ENCODE measurements at regions not wholly inside any gene's neighbourhood (a gene's known extent, or its start where the extent isn't known, plus 50 kb on each side); places are given as distances from the start of the nearest gene placed in this dataset.
"Not testable (repeated sequence)": the region's sequence is repeated elsewhere in the genome, so short reads cannot be mapped to it uniquely, and the experiment has no call there.

GRCh38 chr6:125636671-125637070 is 112.8 kb upstream of the HEY2 start:
- TF ChIP-seq, protein P1, sequence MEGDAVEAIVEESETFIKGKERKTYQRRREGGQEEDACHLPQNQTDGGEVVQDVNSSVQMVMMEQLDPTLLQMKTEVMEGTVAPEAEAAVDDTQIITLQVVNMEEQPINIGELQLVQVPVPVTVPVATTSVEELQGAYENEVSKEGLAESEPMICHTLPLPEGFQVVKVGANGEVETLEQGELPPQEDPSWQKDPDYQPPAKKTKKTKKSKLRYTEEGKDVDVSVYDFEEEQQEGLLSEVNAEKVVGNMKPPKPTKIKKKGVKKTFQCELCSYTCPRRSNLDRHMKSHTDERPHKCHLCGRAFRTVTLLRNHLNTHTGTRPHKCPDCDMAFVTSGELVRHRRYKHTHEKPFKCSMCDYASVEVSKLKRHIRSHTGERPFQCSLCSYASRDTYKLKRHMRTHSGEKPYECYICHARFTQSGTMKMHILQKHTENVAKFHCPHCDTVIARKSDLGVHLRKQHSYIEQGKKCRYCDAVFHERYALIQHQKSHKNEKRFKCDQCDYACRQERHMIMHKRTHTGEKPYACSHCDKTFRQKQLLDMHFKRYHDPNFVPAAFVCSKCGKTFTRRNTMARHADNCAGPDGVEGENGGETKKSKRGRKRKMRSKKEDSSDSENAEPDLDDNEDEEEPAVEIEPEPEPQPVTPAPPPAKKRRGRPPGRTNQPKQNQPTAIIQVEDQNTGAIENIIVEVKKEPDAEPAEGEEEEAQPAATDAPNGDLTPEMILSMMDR (IDR thresholded peaks at IDR 0.05; ENCODE audit: control extremely low read depth, extremely low read depth, low read depth, missing control alignments), result no peak
- POLR2A ChIA-PET, result no interaction called here
- CTCF ChIA-PET, result no interaction called here
- DNase-seq (ENCODE audit: extremely low spot score), result no peak

DNA sequence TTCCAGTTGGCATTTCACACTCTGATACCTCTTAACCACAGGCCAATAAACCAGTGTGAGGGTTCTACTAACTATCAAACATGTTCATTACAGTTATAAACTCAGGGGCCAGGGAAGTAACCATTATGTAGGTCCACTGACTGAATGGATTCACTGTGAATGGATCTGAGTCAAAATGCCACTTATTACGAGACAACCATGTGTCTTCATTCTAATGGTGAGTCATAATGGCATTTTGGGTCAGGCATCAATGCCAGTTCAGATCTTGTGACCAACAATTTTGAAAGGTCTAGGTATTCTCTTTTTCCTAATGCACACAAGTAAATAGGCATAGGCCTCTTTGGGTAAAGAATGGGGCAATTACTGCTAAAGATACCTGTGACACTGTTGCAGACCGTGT is 112.2 kb upstream of the HEY2 start:
- DNase-seq (ENCODE audit: extremely low spot score), result no peak
- CTCF ChIA-PET, result interaction anchor here (1.2 kb wide), 1 partner anchor 120 kb away, joined by 3 read pairs; no protein-coding TSS in a partner anchor
- TF ChIP-seq, protein P1 (IDR thresholded peaks at IDR 0.05; ENCODE audit: control extremely low read depth, extremely low read depth, low read depth, missing control alignments), result no peak
- POLR2A ChIA-PET, result no interaction called here

GRCh38 chr6:125639466-125640020 is 109.9 kb upstream of the HEY2 start:
- TF ChIP-seq, protein P1 (IDR thresholded peaks at IDR 0.05; ENCODE audit: control extremely low read depth, extremely low read depth, low read depth, missing control alignments), result no peak
- CTCF ChIA-PET, result interaction anchor here (1.0 to 1.7 kb wide), 4 partner anchors 9 to 70 kb away, joined by 3 to 5 read pairs (median 4); no protein-coding TSS in a partner anchor
- POLR2A ChIA-PET, result no interaction called here
- DNase-seq (ENCODE audit: extremely low spot score), result no peak

DNA sequence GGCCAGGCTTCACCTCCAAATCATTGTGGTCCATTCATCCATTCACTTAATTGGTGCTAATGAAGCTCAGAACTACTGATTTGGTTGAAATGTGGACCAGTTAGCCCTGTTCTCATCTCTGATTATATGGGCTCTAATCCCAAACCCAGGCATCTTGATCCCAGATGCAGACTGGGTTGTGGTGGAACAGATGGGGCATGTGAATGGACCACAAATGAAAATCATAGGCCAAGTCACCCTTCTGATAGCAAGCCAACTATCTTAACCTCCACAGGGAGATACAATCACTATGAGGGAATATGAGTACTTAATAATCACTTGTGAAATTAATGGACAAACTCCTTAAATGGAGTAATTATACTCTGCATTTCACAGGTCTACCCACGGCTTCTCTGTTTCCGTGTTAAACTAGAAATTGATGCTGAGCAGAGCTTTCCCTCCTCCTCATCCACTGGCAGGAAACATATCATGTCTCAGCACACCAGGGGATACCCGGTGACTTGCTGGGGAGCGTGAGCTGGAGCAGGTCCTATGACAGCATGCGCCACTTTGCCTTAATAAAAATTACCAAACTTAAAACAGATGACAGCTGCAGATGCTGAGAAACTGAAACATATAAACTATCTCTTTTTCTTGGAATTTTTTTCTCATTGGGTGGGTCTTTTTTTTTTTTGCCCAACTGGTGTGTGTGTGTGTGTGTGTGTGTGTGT is 108.8 kb upstream of the HEY2 start:
- TF ChIP-seq, protein P1 (IDR thresholded peaks at IDR 0.05; ENCODE audit: control extremely low read depth, extremely low read depth, low read depth, missing control alignments), result no peak
- CTCF ChIA-PET, result interaction anchor here (1.0 kb wide), 1 partner anchor 8 kb away, joined by 5 read pairs; no protein-coding TSS in a partner anchor
- no peak for DNase-seq (ENCODE audit: extremely low spot score)
- POLR2A ChIA-PET, result no interaction called here

DNA sequence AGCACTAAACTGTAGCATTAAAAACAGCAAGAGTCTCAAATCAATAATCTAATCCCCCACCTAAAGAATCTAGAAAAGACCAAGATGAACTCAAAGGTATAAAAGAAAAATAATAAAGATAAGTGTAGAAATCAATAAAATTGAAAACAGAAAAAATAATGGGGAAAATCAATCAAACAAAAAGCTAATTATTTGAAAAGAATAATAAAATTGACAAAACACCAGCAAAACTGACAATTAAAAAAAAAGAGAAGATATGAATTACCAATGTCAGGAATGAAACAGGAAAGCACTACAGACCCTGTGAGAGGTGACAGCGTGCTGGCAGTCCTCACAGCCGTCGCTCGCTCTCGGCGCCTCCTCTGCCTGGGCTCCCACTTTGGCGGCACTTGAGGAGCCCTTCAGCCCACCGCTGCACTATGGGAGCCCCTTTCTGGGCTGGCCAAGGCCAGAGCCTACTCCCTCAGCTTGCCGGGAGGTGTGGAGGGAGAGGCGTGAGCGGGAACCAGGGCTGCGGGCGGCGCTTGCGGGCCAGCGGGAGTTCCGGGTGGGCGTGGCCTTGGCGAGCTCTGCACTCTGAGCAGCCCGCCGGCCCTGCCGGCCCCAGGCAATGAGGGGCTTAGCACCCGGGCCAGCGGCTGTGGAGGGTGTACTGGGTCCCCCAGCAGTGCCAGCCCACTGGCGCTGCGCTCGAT is 105.3 kb upstream of the HEY2 start:
- DNase-seq (ENCODE audit: extremely low spot score); POLR2A ChIA-PET: not testable (repeated sequence)
- CTCF ChIA-PET, result interaction anchor here (1.1 to 1.2 kb wide), 2 partner anchors 9 to 11 kb away, joined by 3 to 4 read pairs; no protein-coding TSS in a partner anchor

GRCh38 chr6:125647391-125647790 is 102.0 kb upstream of the HEY2 start:
- TF ChIP-seq, protein P1 (IDR thresholded peaks at IDR 0.05; ENCODE audit: control extremely low read depth, extremely low read depth, low read depth, missing control alignments), result no peak
- ChIA-PET POLR2A (no interaction called here), CTCF (no interaction called here)
- DNase-seq (ENCODE audit: extremely low spot score), result no peak

DNA sequence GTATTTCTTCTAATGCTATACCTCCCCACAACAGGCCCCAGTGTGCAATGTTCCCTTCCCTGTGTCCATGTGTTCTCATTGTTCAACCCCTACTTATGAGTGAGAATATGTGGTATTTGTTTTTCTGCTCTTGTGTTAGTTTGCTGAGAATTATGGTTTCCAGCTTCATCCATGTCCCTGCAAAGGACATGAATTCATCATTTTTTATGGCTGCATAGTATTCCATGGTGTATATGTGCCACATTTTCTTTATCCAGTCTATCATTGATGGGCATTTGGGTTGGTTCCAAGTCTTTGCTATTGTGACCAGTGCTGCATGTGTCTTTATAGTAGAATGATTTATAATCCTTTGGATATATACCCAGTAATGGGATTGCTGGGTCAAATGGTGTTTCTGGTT is 95.7 kb upstream of the HEY2 start:
- POLR2A ChIA-PET; DNase-seq (ENCODE audit: extremely low spot score); CTCF ChIA-PET: not testable (repeated sequence)
